Spleen (tissue), 7 donors: ENCODE measurements at regions not wholly inside any gene's neighbourhood (a gene's known extent, or its start where the extent isn't known, plus 50 kb on each side); places are given as distances from the start of the nearest gene placed in this dataset.

Source experiments
- POLR2A ChIP-seq, 3 donors: fragments of 450-650 bp; IDR thresholded peaks; one replicate each; pipeline ENCODE4 v1.5.1; 2017; ENCODE audit warnings: antibody characterized with exemption in 3 of 3, mild to moderate bottlenecking in 1 of 3
- TF ChIP-seq, protein P1 (sequence below), 11 experiments: fragments of 200-600 bp in 7 of 11; fragments of 450-650 bp in 4 of 11; sonication (generic) in 4 of 11; IDR thresholded peaks in 8 of 11; conservative IDR thresholded peaks in 3 of 11; 1 replicate in 7 of 11; 2 replicates in 4 of 11; pipeline versions ENCODE4 v1.4.0 to v1.8.0; 2016 to 2021; ENCODE audit warnings: antibody characterized with exemption in 11 of 11, inconsistent platforms in 4 of 11, mild to moderate bottlenecking in 1 of 11
- donor health status: DM: no; HTN: no; CAD: no; lungs with moderate emphysema.
- donor health status: DM: no; HTN: no; CAD: no.
- donor health status: DM: no; HTN: no; CAD: no.

DNA sequence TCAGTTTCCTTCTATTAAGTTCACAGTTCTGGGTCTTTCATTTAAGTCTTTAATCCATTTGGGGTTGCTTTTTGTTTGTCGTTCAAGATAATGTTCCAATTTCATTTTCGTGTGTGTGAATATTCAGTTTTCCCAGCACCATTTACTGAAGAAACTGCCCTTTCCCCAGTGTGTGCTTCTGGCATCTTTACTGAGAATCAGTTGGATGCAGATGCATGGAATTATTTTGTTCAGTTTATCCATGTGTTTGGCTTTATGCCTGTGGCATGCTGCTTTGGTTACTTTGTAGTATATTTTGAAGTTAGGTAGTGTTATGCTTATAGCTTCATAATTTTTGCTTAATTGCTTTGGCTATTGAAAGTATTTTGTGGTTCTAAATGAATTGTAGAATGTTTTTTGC lies 163.8 kb upstream of the HDX start:
- TF ChIP-seq, protein P1, sequence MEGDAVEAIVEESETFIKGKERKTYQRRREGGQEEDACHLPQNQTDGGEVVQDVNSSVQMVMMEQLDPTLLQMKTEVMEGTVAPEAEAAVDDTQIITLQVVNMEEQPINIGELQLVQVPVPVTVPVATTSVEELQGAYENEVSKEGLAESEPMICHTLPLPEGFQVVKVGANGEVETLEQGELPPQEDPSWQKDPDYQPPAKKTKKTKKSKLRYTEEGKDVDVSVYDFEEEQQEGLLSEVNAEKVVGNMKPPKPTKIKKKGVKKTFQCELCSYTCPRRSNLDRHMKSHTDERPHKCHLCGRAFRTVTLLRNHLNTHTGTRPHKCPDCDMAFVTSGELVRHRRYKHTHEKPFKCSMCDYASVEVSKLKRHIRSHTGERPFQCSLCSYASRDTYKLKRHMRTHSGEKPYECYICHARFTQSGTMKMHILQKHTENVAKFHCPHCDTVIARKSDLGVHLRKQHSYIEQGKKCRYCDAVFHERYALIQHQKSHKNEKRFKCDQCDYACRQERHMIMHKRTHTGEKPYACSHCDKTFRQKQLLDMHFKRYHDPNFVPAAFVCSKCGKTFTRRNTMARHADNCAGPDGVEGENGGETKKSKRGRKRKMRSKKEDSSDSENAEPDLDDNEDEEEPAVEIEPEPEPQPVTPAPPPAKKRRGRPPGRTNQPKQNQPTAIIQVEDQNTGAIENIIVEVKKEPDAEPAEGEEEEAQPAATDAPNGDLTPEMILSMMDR (IDR thresholded peaks at IDR 0.05 in 8 of 11, conservative IDR thresholded peaks at IDR 0.05 in 3 of 11) = no peak
- TF ChIP-seq POLR2A (IDR thresholded peaks at IDR 0.05) = no peak
